ENCODE measurements at regions not wholly inside any gene's neighbourhood (a gene's known extent, or its start where the extent isn't known, plus 50 kb on each side); places are given as distances from the start of the nearest gene placed in this dataset.

DNA sequence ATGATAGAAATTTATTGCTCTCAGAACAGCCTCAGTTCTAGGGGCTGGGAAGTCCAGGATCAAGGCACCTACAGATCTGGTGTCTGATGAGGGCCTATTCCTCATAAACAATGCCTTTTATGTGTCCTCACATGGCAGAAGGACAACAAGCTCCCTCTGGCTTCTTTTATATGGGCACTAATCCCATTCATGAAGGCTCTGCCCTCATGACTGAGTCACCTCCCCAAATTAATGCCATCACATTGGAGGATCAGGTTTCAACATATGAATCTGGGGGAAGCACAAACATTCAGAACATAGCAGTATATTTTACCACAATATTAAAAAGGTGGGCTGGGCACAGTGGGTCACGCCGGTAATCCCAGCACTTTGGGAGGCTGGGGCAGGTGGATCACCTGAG, 58.5 kb upstream of the CCN6 start:
- Mint-ChIP-seq H3K4me3 (ENCODE audit: low read depth) (no peak overlapping the region), H3K4me1 (ENCODE audit: low read depth) (peaks cover 47% of the 10 kb centered on the region), H3K9me3 (no peaks in the 10 kb centered on the region), H3K36me3 (ENCODE audit: low read depth) (no peaks in the 10 kb centered on the region), H3K27me3 (ENCODE audit: low read depth) (no peaks in the 10 kb centered on the region), H3K27ac (no peak overlapping the region)
- DNase-seq (ENCODE audit: low spot score) = no peak
- intact Hi-C loops (cut with micrococcal nuclease) = loop anchor here (10.0 kb wide), 1 partner anchor 511 kb away; the partner anchor contains the start of gene REV3L

DNA sequence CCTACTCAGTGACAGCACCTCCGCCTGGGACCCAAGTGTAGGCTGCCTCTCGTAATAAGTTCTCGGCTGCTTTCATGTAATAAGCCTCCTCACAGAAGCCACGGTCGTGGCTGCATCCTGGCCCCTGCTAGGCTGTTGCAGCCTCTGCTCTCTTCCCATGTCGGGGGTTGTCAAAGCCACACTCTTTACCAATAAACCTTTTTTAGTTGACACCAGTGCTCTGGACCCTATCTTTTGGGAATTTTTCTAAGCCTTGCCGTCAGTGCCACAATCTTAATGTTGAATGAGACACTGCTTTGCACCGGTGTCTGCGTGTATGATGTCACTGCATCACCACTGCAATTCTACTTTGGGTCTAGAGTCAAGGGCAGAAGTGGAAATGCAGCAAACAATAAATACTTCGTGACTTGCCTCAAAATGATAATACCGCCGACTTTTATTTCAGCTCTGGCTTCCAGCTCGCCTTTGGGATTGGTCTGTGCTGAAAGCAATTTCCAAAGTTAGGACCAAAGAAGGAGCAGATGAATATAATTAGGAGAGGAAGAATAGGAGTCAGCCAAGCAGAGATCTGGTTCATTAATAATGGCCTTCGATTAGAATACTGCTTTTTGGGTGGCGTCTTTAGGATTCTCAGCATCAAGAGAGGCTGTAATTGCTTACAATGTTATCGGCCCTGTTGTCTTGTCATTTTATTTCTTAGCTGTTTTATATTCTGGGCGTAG, 57.6 kb upstream of the CCN6 start:
- no peak overlapping the region for H3K4me3 Mint-ChIP-seq (ENCODE audit: low read depth)
- intact Hi-C loops (cut with micrococcal nuclease) = loop anchor here (10.0 kb wide), 1 partner anchor 512 kb away; the partner anchor contains the start of gene REV3L
- DNase-seq (ENCODE audit: low spot score) = no peak
- no peaks in the 10 kb centered on the region for H3K27me3 Mint-ChIP-seq (ENCODE audit: low read depth)
- no peak overlapping the region for H3K27ac Mint-ChIP-seq
- H3K4me1 Mint-ChIP-seq (ENCODE audit: low read depth) = peaks cover 43% of the 10 kb centered on the region
- H3K9me3 Mint-ChIP-seq = no peaks in the 10 kb centered on the region
- no peaks in the 10 kb centered on the region for H3K36me3 Mint-ChIP-seq (ENCODE audit: low read depth)

DNA sequence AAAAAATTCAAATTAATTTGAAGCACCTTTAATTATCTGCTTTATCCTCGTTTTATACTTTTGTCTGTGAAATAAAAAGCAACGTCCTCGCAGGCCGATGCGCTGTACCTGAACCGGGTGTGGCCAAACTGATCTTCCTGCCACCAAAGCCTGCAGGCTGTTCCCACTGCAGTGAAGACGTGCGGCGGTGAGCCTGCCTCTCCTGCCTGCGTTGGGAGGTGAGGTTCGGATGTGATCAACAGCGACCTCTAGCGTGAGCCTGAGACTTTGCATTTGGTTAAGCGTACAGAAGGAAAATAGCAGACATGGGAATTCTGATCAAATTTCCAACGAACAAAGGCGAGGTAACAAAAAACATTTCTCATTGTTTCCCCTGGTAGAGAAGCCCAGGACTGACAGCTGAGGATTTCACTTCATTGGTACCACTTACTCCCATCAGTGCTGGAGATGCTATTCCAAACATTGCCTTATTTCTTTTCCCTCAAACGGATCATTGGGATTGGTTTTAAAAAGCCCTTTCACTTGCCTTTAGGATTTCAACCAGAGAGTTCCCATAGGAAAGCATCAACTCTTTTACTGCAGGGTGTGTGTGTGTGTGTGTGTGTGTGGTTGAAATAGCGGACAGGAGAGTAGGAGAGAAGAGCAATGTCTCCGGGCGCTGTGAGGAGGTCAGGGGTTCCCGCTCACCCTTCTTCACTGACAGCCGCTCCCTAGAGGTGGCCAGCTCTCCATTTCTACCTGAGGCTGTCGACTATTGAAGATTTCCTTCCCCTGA, 56.6 kb upstream of the CCN6 start:
- Mint-ChIP-seq H3K9me3 (no peaks in the 10 kb centered on the region), H3K27ac (no peak overlapping the region), H3K27me3 (ENCODE audit: low read depth) (no peaks in the 10 kb centered on the region), H3K4me3 (ENCODE audit: low read depth) (no peak overlapping the region), H3K4me1 (ENCODE audit: low read depth) (peaks cover 37% of the 10 kb centered on the region), H3K36me3 (ENCODE audit: low read depth) (no peaks in the 10 kb centered on the region)
- peak; percentile 69 for DNase-seq (ENCODE audit: low spot score)
- intact Hi-C loops (cut with micrococcal nuclease) = loop anchor here (1.0 to 10.0 kb wide), 3 partner anchors 46 to 512 kb away; partner anchors contain the start of gene REV3L

DNA sequence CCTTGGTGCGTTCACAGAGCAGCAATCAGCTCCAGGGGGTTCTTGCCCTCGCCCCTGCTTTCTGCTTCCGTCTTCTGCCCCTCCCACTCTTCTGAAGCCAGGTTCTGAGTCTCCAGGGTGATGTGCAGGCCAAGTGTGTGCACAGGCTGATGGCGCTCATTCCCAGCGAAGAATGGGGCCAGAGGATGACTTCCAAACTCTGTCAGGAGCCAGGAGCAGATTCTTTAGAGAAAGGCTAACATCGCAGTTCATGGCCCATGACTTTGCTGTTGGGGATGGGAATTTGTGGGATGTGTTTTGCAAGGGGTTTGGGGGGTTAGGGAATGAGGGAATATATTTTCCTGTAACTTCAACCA, 56.1 kb upstream of the CCN6 start:
- Mint-ChIP-seq H3K27me3 (ENCODE audit: low read depth) (no peaks in the 10 kb centered on the region), H3K4me1 (ENCODE audit: low read depth) (peaks cover 34% of the 10 kb centered on the region), H3K9me3 (no peaks in the 10 kb centered on the region), H3K4me3 (ENCODE audit: low read depth) (no peak overlapping the region), H3K36me3 (ENCODE audit: low read depth) (no peaks in the 10 kb centered on the region), H3K27ac (no peak overlapping the region)
- DNase-seq (ENCODE audit: low spot score) = no peak
- intact Hi-C loops (cut with micrococcal nuclease) = loop anchor here (1.0 to 10.0 kb wide), 3 partner anchors 45 to 513 kb away; partner anchors contain the start of gene REV3L

DNA sequence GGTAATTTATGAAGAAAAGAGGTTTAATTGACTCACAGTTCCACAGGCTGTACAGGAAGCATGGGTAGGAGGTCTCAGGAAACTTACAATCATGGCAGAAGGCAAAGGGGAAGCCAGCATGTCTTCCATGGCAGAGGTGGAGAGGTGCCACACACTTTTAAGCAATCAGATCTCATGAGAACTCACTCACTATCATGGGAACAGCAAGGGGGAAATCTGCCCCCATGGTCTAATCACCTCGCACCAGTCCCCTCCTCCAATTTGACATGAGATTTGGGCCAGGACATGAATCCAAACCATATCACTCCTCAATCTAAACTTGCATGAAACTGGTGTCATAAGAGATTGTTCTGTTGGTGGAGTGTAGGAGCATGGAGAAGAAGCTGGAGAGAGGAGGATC, 51.6 kb upstream of the CCN6 start:
- H3K36me3 Mint-ChIP-seq (ENCODE audit: low read depth) = no peaks in the 10 kb centered on the region
- H3K27ac Mint-ChIP-seq = no peak overlapping the region
- no peak overlapping the region for H3K4me3 Mint-ChIP-seq (ENCODE audit: low read depth)
- no peaks in the 10 kb centered on the region for H3K9me3 Mint-ChIP-seq
- DNase-seq (ENCODE audit: low spot score) = no peak
- H3K27me3 Mint-ChIP-seq (ENCODE audit: low read depth) = no peaks in the 10 kb centered on the region
- intact Hi-C loops (cut with micrococcal nuclease) = no loop called here
- H3K4me1 Mint-ChIP-seq (ENCODE audit: low read depth) = peaks cover 15% of the 10 kb centered on the region
